ENCODE measurements at regions not wholly inside any gene's neighbourhood (a gene's known extent, or its start where the extent isn't known, plus 50 kb on each side); places are given as distances from the start of the nearest gene placed in this dataset.

DNA sequence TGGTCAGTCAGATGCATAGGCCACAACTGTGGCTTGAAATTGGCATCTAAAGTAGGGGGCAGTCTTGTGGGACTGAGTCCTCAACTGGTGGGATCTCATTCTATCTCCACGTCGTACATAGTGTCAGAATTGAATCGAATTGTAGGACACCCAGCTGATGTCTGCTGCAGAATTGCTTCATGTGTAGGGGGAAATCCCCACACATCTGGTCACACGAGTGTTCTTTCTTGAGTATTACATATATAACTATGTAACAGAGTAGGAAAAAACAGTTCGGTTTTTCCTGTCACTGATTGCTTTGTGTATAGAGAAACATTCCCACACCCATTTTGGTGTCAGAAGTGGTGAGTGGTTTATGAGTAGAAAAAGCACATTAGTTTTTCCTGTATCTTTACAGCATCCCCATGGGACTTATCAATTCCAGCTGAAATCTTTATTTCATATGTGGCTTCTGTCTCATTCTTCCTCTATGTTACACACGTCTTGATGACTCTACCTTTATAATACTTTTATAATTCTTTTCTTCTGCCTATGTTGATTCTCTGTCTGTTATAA is 79.4 kb upstream of the PCGF5 start:
- TF ChIP-seq ZNF274 (IDR thresholded peaks at IDR 0.05; ENCODE audit: low read depth, low read length), result no peak

DNA sequence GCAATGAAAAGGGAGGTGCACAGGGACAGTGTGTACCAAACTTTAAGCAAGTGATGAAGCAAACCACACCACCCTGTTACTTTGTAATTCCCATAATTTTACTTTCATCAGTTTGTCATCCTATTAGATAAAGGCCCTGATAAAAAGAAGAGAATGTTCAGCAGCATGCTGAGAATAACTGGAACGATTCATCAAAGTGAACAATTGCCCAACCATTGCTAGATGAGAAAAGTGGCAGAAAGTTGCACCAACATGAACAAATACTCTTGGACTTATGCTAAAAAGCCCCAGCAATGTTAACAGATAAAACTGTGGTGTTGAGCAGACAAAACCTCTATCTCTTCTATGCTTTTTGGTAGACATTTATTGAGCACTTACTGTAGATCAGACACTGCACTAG is 75.5 kb upstream of the PCGF5 start:
- no peak overlapping the region for H3K4me3 ChIP-seq (ENCODE audit: low read length)
- no peak for TF ChIP-seq ZNF274 (IDR thresholded peaks at IDR 0.05; ENCODE audit: low read depth, low read length)

More for the DNA sequence above, 79.4 kb upstream of the PCGF5 start:
- H3K4me3 ChIP-seq (ENCODE audit: low read length), result no peak overlapping the region

DNA sequence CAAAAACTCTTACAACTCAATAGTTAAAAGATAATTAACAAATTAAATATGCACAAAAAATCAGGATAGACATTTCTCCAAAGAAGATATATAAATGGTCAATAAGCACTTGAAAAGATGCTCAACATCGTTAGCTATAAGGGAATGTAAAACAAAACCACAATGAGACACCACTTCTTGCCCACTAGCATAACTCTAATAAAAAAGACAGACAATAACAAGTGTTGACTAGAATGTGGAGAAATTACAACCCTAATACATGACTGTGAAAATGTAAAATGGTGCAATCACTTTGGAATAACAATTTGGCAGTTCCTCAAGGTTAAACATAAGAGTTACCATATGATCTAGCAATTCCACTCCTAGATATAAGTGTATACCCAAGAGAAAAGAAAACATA is 74.3 kb upstream of the PCGF5 start:
- no peak overlapping the region for H3K4me3 ChIP-seq (ENCODE audit: low read length)
- TF ChIP-seq ZNF274 (IDR thresholded peaks at IDR 0.05; ENCODE audit: low read depth, low read length), result no peak

DNA sequence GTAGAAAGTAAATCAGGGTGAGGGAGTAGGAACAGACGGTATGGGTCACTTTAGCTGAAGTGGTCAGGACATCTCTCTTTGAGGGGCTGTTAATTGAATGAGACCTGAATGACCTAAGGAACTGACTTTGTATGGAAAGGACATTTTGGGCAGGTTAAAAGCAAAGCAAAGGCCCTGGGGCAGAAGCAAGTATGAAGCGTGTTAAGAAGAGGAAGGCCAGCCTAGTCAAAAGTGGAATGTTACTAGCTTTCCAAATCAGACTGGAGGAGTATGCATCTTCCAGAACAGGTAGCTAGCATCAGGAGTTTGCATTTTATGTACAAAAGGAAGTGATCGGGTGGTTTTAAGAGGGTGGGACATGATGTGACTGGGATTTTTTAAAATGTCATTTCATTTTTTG is 70.9 kb upstream of the PCGF5 start:
- H3K4me3 ChIP-seq (ENCODE audit: low read length), result no peak overlapping the region
- TF ChIP-seq ZNF274 (IDR thresholded peaks at IDR 0.05; ENCODE audit: low read depth, low read length), result no peak

DNA sequence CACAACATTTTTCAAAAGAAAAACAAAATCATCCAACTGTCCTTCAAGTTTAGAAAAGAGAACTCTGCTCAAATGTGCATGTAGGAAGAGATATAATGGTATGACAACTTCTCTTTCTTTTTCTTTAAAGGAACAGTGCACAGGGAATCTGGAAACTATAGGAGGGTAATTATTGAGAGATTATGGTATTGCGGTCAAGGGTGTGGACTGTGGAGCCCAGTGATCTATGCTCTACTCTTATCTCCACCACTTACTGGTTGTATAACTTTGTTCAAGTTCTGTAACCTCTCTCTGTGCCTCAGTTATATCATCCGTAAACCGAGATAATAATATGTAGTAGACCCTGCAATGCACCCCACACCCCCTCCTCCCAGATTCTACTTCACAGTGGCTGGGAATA is 69.8 kb upstream of the PCGF5 start:
- no peak for TF ChIP-seq ZNF274 (IDR thresholded peaks at IDR 0.05; ENCODE audit: low read depth, low read length)
- no peak overlapping the region for H3K4me3 ChIP-seq (ENCODE audit: low read length)

DNA sequence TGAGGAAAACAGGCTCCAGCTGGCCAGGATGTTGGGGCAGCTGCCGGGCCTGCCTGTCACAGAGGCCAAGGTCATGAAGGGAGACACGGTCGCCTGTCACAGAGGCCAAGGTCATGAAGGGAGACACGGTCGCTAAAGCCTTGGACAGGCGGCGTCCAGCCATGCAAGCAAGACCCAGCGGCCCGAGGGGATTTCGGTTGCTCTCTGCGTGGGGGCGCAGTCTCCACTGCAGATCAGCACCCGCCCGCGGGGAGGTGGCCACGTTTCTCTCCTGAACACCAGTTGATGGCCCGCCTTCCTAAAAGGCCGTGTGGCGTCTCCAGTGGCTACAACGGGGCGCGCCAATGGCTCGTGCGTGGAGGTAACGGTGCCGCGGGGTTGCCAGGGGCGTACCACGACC is 67.0 kb upstream of the PCGF5 start:
- TF ChIP-seq ZNF274 (IDR thresholded peaks at IDR 0.05; ENCODE audit: low read depth, low read length), result no peak
- no peak overlapping the region for H3K4me3 ChIP-seq (ENCODE audit: low read length)

DNA sequence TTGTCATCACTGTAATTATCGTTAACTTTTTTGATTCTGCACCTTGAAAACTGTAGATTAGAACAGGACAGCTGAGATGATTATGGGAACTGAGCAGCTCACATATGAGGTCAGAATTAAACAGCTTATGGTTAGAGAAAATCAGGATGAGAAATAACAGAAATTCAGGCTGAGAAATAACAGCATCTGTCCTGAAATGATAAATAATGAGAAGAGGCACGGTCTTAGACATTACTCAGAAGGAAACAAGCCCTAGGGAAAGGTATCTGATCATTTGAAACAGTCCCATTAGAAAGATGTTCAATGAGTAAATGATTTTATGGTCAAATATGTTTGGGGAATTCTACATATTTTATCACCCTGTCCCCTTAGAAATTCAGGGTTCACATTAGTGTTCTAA is 65.6 kb upstream of the PCGF5 start:
- no peak for TF ChIP-seq ZNF274 (IDR thresholded peaks at IDR 0.05; ENCODE audit: low read depth, low read length)
- no peak overlapping the region for H3K4me3 ChIP-seq (ENCODE audit: low read length)

DNA sequence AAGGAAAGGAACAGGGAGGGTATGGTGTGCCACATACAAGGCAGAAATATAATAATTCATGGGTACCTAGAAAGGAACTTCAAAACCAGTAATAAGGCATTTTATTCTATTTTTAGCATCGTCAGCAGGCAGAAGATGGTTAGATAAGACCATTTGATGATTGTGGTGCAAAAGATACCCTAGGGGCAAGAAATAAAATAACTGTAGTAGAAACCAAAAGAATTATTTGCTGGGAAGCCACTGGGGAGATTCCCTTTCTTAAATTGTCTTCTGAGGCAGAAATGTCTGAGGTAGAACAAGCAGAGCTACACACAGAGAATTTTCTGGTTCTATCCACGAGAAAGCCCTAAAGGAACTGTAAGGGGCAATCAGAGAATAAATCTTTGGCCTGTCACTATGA is 64.3 kb upstream of the PCGF5 start:
- no peak overlapping the region for H3K4me3 ChIP-seq (ENCODE audit: low read length)
- no peak for TF ChIP-seq ZNF274 (IDR thresholded peaks at IDR 0.05; ENCODE audit: low read depth, low read length)

DNA sequence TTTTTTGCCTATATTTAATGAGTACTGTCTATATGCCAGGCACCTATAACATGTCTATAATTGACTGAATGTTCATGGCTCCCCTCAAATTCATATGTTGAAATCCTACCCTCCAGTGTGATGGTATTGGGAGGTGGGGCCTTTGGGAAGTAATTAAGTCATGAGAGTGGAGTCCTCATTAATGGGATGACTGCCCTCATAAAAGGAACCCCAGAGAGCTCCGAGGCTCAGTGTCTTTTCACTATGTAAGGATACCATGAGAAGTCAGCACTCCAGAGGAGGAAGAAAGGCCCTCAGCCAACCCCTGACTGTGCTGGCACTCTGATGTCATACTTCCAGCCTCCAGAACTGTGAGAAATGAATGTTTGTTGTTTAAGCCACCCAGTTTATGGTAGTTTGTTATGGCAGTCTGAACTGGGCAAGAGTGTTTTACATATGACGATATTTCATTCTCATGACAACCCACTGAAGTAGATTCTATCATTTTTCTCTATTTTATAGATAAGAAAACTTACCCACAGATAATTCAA is 61.1 kb upstream of the PCGF5 start:
- no peak for TF ChIP-seq ZNF274 (IDR thresholded peaks at IDR 0.05; ENCODE audit: low read depth, low read length)
- H3K4me3 ChIP-seq (ENCODE audit: low read length), result no peak overlapping the region

DNA sequence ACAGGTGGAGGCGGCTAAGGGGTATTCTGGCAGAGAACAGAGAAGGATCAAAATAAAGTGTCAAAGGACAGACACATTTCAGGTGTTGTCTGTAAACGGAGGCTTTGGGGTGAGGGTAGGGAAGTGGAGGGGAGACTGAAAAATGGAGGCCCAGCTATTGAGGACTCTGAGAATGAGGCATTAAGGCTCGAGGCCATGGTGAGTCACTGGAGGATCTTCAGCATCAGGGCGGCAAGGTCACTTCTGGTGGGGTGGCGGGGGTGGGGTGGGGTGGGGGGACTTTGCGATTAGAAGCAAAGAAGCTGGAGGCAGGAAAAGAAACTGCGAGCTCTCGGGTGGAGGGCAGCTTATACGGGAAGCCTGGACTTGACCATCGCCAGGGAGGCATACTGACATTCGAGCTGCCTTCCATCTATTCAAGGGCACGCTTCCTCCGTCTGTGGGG is 58.4 kb upstream of the PCGF5 start:
- no peak for TF ChIP-seq ZNF274 (IDR thresholded peaks at IDR 0.05; ENCODE audit: low read depth, low read length)
- peak overlapping the region; percentile 72; the same call in 1 of the 2 replicates for H3K4me3 ChIP-seq (ENCODE audit: low read length)

DNA sequence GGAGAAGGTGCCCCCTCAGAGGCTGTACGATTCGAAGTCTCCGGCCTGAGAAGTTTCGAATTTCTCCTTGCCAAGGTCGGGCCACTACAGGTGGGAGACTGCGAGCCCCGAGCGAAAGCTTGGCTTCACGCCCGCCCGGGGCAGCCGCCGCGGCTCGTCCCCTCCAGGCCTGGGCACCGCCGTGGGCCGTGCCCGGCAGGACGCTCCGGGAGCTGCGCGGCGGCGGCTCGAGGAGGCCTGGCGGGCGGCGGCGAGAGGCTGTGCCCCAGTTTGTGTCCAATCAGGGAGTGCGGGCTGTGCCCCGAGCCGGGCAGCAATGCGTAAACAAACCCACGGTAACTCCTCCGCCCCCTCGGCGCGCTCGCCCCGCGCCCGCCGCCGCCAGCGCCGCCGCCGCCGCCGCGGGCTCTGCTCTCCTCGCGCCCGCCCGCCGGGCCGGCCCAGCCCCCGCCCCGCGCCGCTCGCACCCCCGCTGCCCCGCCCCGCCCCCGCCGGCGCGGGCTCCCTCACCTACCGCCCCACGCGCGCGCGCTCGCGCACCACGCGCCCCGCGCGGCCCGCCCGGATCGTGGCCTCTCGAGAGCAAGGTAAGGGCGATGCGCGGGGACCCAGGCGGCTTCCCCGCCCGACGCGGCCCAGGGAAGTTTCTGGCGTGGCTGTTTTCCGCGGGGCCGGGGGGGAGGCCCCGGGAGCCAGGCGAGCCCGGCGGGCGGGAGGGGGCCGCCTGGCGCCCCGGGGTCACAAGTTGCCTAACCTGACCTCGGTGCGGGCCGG is 57.8 kb upstream of the PCGF5 start:
- peak overlapping the region; percentile 72 for H3K4me3 ChIP-seq (ENCODE audit: low read length)
- no peak for TF ChIP-seq ZNF274 (IDR thresholded peaks at IDR 0.05; ENCODE audit: low read depth, low read length)

DNA sequence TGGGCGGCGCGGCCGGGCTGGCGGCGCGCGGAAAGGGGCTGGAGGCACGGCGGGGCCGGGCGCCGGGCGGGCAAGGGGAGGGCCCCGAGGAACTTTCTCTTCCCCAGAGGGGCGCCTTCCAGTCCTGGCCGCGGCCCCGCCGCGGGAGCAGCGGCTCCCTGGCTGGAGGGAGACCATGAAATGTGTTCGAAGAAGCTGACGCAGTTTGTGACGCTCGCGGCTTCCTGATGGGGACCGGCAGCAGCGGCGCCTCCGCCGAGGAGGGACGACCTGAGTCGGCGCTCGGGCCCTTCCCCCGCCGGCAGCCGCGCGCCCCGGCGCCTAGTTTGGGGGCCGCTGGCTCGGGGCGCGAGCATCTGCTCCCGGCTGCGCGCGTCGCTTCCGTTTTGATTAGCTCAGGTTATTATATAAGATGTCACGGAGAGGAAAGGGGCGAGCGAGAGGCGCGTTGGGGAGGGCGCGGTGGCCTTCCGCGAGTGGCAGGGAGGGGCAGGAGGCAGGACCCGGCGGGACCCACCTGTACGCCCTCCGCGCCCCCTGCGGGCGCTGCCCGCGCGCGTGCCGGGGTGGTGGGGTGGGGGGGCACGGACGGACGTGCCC is 57.1 kb upstream of the PCGF5 start:
- TF ChIP-seq ZNF274 (IDR thresholded peaks at IDR 0.05; ENCODE audit: low read depth, low read length), result no peak

DNA sequence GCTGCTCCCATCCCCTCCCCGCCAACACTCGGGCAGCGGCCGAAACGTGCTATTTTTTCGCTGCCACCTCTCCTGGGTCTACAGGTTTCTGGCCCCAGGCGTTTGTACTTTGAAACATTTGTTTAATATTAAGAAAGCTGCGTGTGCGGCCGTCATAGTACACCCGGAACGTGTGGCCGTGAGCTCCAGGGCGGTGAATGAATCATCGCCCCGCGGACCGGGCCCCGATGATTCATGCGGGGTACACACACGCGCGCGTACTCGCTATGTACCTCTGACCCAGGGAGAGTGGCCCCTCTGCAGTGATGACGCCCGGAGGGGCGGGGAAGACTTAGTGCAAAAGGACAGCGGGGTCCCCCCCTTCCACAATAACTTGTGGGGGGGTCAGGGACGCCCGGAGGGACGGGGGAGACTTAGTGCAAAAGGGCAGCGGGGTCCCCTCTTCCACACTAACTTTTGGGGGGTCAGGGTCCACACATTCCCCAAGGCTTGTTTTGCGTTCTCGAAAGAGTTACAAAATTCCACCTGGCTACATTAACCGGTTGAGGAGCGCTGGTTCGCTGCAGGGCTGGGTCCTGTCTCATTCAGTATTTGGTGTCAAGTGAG is 56.5 kb upstream of the PCGF5 start:
- no peak for TF ChIP-seq ZNF274 (IDR thresholded peaks at IDR 0.05; ENCODE audit: low read depth, low read length)
- peak overlapping the region; percentile 72 for H3K4me3 ChIP-seq (ENCODE audit: low read length)

More for the DNA sequence above, 57.1 kb upstream of the PCGF5 start:
- H3K4me3 ChIP-seq (ENCODE audit: low read length), result peak overlapping the region; percentile 72

DNA sequence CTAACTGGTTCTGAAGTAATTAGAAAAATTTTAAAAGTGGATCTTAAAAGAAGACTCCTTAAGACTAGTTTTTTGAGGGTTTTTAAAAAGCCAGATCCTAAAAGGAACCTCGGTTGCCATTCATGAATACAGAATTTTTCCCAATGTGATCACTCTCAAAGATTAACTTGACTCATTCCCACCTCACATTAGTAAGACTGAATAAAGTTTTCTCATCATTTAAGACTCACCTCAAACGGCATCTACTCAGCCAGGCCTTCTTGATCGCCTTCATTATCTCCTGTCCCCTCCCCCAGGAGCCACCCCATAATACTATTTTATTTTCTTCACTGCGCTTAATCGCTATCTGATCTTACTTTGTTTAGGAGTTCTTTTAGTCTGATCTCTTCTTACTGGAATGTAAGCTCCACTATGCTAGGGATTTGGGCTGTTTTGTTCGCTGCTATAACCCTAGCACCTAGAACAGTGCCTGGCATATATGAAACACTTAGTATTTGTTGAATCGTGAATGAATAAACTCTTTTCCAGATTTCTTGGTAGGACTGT is 55.9 kb upstream of the PCGF5 start:
- no peak for TF ChIP-seq ZNF274 (IDR thresholded peaks at IDR 0.05; ENCODE audit: low read depth, low read length)
- H3K4me3 ChIP-seq (ENCODE audit: low read length), result peak overlapping the region; percentile 72; the same call in 1 of the 2 replicates
